IMR-90 (cell line): ENCODE measurements at regions not wholly inside any gene's neighbourhood (a gene's known extent, or its start where the extent isn't known, plus 50 kb on each side); places are given as distances from the start of the nearest gene placed in this dataset.

Experiments
- ATAC-seq: fragments of 200-7000 bp; cut with Tn5 transposase; 2 replicates; pipeline ENCODE4 v1.9.1; 2020; ENCODE audit warnings: low read depth, mild to moderate bottlenecking, moderate library complexity
- BruUV-seq: library from RNA; stranded (reverse); fragments of 400-500 nt; replicated peaks from 2 replicates; lab custom pipeline; 2021; lab: Mats Ljungman, UMichigan
- CTCF ChIA-PET: fragments of 300-600 bp; formaldehyde crosslinking; extraction: SDS; loops from one replicate; lab custom pipeline; 2021; ENCODE audit warnings: antibody characterized with exemption; lab: Yijun Ruan, JAX
- POLR2A ChIA-PET: fragments of 300-600 bp; sonication (Branson Sonifier 250); formaldehyde crosslinking; loops from one replicate; lab custom pipeline; 2022; ENCODE audit warnings: antibody characterized with exemption; ENCODE audit not compliant: unreplicated experiment; lab: Charles Lee
- DNase-seq: peaks from one replicate; pipeline ENCODE4 v3.0.0; 2013
- H2AFZ ChIP-seq: replicated peaks from 2 replicates; pipeline ENCODE3; 2013; ENCODE audit warnings: low read length, mild to moderate bottlenecking; ENCODE audit not compliant: poor library complexity
- H2AK5ac ChIP-seq: 2 replicates; pipeline ENCODE4 v1.6.1; 2013; ENCODE audit warnings: low read depth, low read length, inconsistent platforms
- H2AK9ac ChIP-seq: replicated peaks from 2 replicates; pipeline ENCODE3; 2013; ENCODE audit warnings: mild to moderate bottlenecking, low read depth, low read length, moderate library complexity; ENCODE audit not compliant: poor library complexity
- H2BK120ac ChIP-seq: 2 replicates; pipeline ENCODE4 v1.6.1; 2013; ENCODE audit warnings: low read depth, low read length, inconsistent platforms
- H2BK15ac ChIP-seq: 3 replicates; pipeline ENCODE4 v1.6.1; 2013; ENCODE audit warnings: low read depth, low read length, inconsistent platforms
- H2BK20ac ChIP-seq: 2 replicates; pipeline ENCODE4 v1.6.1; 2013; ENCODE audit warnings: low read depth, mild to moderate bottlenecking, inconsistent platforms, low read length, moderate library complexity
- H2BK5ac ChIP-seq: 2 replicates; pipeline ENCODE4 v1.6.1; 2013; ENCODE audit warnings: mild to moderate bottlenecking, low read depth, low read length, inconsistent platforms; ENCODE audit not compliant: poor library complexity, severe bottlenecking
- H3K14ac ChIP-seq: replicated peaks from 2 replicates; pipeline ENCODE4 v1.6.1; 2013; ENCODE audit warnings: low read depth, low read length, inconsistent platforms
- H3K18ac ChIP-seq: 2 replicates; pipeline ENCODE4 v1.6.1; 2013; ENCODE audit warnings: low read depth, low read length, control low read depth
- H3K23ac ChIP-seq: 2 replicates; pipeline ENCODE4 v1.6.1; 2013; ENCODE audit warnings: low read depth, low read length, inconsistent platforms
- H3K27ac ChIP-seq: 2 replicates; pipeline ENCODE4 v1.5.1; 2013; ENCODE audit warnings: mild to moderate bottlenecking, control low read depth, low read length; ENCODE audit not compliant: insufficient read depth
- H3K27me3 ChIP-seq: 2 replicates; pipeline ENCODE4 v1.6.1; 2013; ENCODE audit warnings: low read length; ENCODE audit not compliant: control insufficient read depth, insufficient read depth
- H3K36me3 ChIP-seq: 2 replicates; pipeline ENCODE4 v1.6.1; 2013; ENCODE audit warnings: low read length, mixed read lengths; ENCODE audit not compliant: control insufficient read depth, insufficient read depth
- H3K4ac ChIP-seq: 2 replicates; pipeline ENCODE4 v1.6.1; 2013; ENCODE audit warnings: low read depth, low read length, inconsistent platforms
- H3K4me1 ChIP-seq: 2 replicates; pipeline ENCODE4 v1.6.1; 2013; ENCODE audit warnings: low read length, mixed read lengths; ENCODE audit not compliant: control insufficient read depth, insufficient read depth
- H3K4me2 ChIP-seq: 2 replicates; pipeline ENCODE4 v1.6.1; 2013; ENCODE audit warnings: low read depth, mild to moderate bottlenecking, control low read depth, low read length, moderate library complexity
- H3K4me3 ChIP-seq: 2 replicates; pipeline ENCODE4 v1.5.1; 2013; ENCODE audit warnings: low read depth, mild to moderate bottlenecking, control low read depth, low read length, moderate library complexity; ENCODE audit not compliant: insufficient read depth
- H3K56ac ChIP-seq: 2 replicates; pipeline ENCODE4 v1.6.1; 2013; ENCODE audit warnings: low read length, inconsistent platforms; ENCODE audit not compliant: insufficient read depth; ENCODE audit errors: extremely low read depth
- H3K79me1 ChIP-seq, 2 experiments: 2 replicates each; pipeline ENCODE4 v1.6.1; 2013; ENCODE audit warnings: low read length in 2 of 2, inconsistent platforms in 1 of 2, low read depth in 1 of 2
- H3K9ac ChIP-seq: 2 replicates; pipeline ENCODE4 v1.6.1; 2013; ENCODE audit warnings: low read depth, low read length, control low read depth
- H3K9me1 ChIP-seq: 2 replicates; pipeline ENCODE4 v1.6.1; 2013; ENCODE audit warnings: low read length, inconsistent platforms; ENCODE audit not compliant: insufficient read depth
- H3K9me3 ChIP-seq: 2 replicates; pipeline ENCODE4 v1.6.1; 2013; ENCODE audit warnings: low read length; ENCODE audit not compliant: control insufficient read depth, insufficient read depth
- H4K20me1 ChIP-seq: 2 replicates; pipeline ENCODE4 v1.6.1; 2013; ENCODE audit warnings: low read length, inconsistent platforms; ENCODE audit not compliant: insufficient read depth
- H4K5ac ChIP-seq: 2 replicates; pipeline ENCODE4 v1.6.1; 2013; ENCODE audit warnings: mild to moderate bottlenecking, low read depth, low read length, control low read depth
- H4K8ac ChIP-seq, 2 experiments: 2 replicates each; pipeline ENCODE4 v1.6.1; 2013; ENCODE audit warnings: low read depth in 2 of 2, low read length in 2 of 2, control low read depth in 1 of 2, inconsistent platforms in 1 of 2
- H4K91ac ChIP-seq: 2 replicates; pipeline ENCODE4 v1.6.1; 2013; ENCODE audit warnings: low read depth, low read length, inconsistent platforms; ENCODE audit not compliant: insufficient read depth
- CHD1 ChIP-seq: IDR thresholded peaks from 2 replicates; pipeline ENCODE4 v1.6.1; 2012; ENCODE audit warnings: low read depth, low read length, improper control_type of control experiment
- whole genome bisulfite sequencing, 2 experiments: methylation state at CpG; one replicate each; pipeline versions ENCODE4 v1.1.5 to v1.1.7; 2013; ENCODE audit warnings: missing lambda C conversion rate in 2 of 2; ENCODE audit not compliant: insufficient read length in 1 of 2; ENCODE audit errors: extremely low coverage in 2 of 2; 5-methylcytosine and 5-hydroxymethylcytosine counted together
- dilution Hi-C: fragments of 300-500 bp; cut with HindIII; formaldehyde crosslinking; loops from one replicate; pipeline ENCODE4 v1.14.3; 2018; ENCODE audit warnings: low sequenced_read_pairs; ENCODE audit not compliant: unreplicated experiment
- in situ Hi-C: fragments of 300-500 bp; cut with MboI; formaldehyde crosslinking; loops from 3 replicates; pipeline ENCODE4 v1.14.3; 2019; ENCODE audit warnings: low sequenced_read_pairs, inconsistent platforms, mixed read lengths
- intact Hi-C: fragments of 100-400 bp; cut with micrococcal nuclease; formaldehyde crosslinking; loops from 2 replicates; pipeline ENCODE4 v1.10.0; 2022

DNA sequence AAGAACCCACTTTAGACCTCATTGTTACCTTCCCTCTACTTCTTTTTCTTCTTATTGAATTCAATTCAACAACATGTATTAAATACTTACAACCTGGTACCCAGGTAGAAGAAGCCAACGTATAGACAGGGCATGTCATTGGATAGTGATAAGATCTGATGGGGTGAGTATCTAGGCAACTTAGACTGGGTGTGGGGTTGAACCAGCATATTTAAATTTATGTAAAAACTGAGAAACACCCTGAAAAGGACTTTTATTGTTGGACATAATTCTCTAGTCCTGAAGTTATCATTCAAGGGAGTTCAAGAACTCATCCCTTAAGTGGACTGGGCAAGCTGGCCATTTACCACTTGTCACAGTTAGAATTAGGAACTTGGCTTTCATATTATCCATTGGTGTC is 139.2 kb downstream of the ZIC5 start:
- Histone ChIP-seq H3K36me3 (no peaks in the 10 kb centered on the region), H4K5ac (no peak overlapping the region), H4K8ac (no peak overlapping the region), H3K9ac (no peak overlapping the region), H2AK9ac (no peak overlapping the region), H3K4me1 (no peaks in the 10 kb centered on the region), H2AK5ac (no peak overlapping the region), H2AFZ (no peak overlapping the region), H3K9me1 (no peaks in the 10 kb centered on the region), H3K27ac (no peak overlapping the region), H3K79me1 (no peaks in the 10 kb centered on the region), H3K9me3 (no peaks in the 10 kb centered on the region), H3K18ac (no peak overlapping the region), H2BK15ac (no peak overlapping the region), H2BK120ac (no peak overlapping the region), H3K4me3 (no peak overlapping the region), H3K14ac (no peak overlapping the region), H2BK5ac (no peak overlapping the region), H3K56ac (no peak overlapping the region), H3K4me2 (no peak overlapping the region), H3K27me3 (no peaks in the 10 kb centered on the region; the same call in 1 of the 2 replicates), H3K4ac (no peak overlapping the region), H2BK20ac (no peak overlapping the region), H4K20me1 (no peaks in the 10 kb centered on the region), H3K23ac (no peak overlapping the region), H4K91ac (no peak overlapping the region)
- dilution Hi-C loops: no loop called here
- no CpG with 5 or more reads among the region's 1 CpG for WGBS, 2 experiments
- ATAC-seq (no peak), DNase-seq (no peak)
- ChIA-PET CTCF (no interaction called here), POLR2A (no interaction called here)
- intact Hi-C loops: no loop called here
- no peak for TF ChIP-seq CHD1
- in situ Hi-C loops: no loop called here
- BruUV-seq: no TSS peak
